ENCODE measurements at regions not wholly inside any gene's neighbourhood (a gene's known extent, or its start where the extent isn't known, plus 50 kb on each side); places are given as distances from the start of the nearest gene placed in this dataset.

- TF ChIP-seq FOXK2 (IDR thresholded peaks at IDR 0.05) (no peak), BHLHE40 (IDR thresholded peaks at IDR 0.05; ENCODE audit: borderline replicate concordance) (no peak), PKNOX1 (IDR thresholded peaks at IDR 0.05) (no peak), FOXA1 (IDR thresholded peaks at IDR 0.05) (no peak)
- CTCF ChIA-PET: no interaction called here
- DNase-seq (ENCODE audit: extremely low spot score): no peak
- POLR2A ChIA-PET: no interaction called here
Measured at GRCh38 chr21:43364261-43364510, 62.7 kb downstream of the SIK1 start.

DNA sequence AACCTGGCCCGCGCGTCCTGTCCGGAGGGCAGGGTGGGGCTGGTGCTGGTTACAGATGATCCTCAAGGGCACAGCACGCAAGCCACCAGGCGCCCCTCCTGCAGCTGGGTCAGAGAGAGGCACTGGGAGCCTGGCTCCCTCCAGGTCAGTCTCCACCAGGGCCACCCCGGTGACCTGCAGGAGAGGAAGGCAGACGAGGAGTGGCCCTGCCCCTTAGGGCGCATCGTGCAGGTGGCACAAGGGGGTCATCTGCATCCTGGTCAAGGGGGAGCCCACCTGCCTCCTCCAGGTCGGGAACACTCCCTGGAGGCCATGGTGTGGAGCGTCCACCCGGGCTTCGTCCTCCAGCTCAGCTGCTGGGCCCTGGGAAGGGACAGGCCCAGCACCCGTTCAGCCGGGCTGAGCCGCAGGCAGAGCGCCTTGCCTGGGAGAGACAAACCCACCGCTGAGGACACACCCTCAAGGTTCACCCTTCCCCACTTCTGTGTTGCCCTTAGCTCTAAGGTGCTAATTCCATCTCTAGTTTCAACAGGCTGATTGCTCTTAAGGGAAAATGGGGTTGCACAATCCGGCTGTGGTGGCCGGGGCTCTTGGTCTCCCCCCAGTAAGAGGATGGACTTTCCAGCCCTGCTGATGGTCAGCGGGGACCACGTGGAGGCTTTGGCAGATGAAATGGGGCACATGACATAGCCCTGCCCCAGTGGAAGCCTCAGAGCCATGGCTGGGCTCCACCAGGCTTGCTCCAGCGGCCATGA is 63.2 kb downstream of the SIK1 start:
- TF ChIP-seq SUZ12 (IDR thresholded peaks at IDR 0.05): no peak
- no peak for TF ChIP-seq BHLHE40 (IDR thresholded peaks at IDR 0.05; ENCODE audit: borderline replicate concordance)
- TF ChIP-seq HDGF (IDR thresholded peaks at IDR 0.05; ENCODE audit: borderline replicate concordance): no peak
- no peak for TF ChIP-seq FOXA1 (IDR thresholded peaks at IDR 0.05)
- TF ChIP-seq CTBP1 (IDR thresholded peaks at IDR 0.05; ENCODE audit: borderline replicate concordance): no peak
- TF ChIP-seq PKNOX1 (IDR thresholded peaks at IDR 0.05): no peak
- no peak for TF ChIP-seq FOXM1 (IDR thresholded peaks at IDR 0.05; ENCODE audit: borderline replicate concordance)
- no peak for TF ChIP-seq FOXK2 (IDR thresholded peaks at IDR 0.05)
- no peak for TF ChIP-seq SP1 (IDR thresholded peaks at IDR 0.05)
- TF ChIP-seq LEF1 (IDR thresholded peaks at IDR 0.05; ENCODE audit: borderline replicate concordance): no peak
- no peak for TF ChIP-seq ELF4 (IDR thresholded peaks at IDR 0.05)
- TF ChIP-seq ARNT (IDR thresholded peaks at IDR 0.05): no peak
- no peak for TF ChIP-seq TARDBP (IDR thresholded peaks at IDR 0.05)
- TF ChIP-seq NFRKB (IDR thresholded peaks at IDR 0.05): no peak
- TF ChIP-seq ZNF384 (IDR thresholded peaks at IDR 0.05): no peak
- TF ChIP-seq L3MBTL2 (conservative IDR thresholded peaks at IDR 0.05): no peak
- CTCF ChIA-PET: no interaction called here
- no peak for DNase-seq (ENCODE audit: extremely low spot score)
- POLR2A ChIA-PET: no interaction called here

- ChIA-PET CTCF (no interaction called here), POLR2A (no interaction called here)
- no peak for TF ChIP-seq ARNT (IDR thresholded peaks at IDR 0.05)
- TF ChIP-seq CTBP1 (IDR thresholded peaks at IDR 0.05; ENCODE audit: borderline replicate concordance): no peak
- no peak for TF ChIP-seq SUZ12 (IDR thresholded peaks at IDR 0.05)
- TF ChIP-seq ZNF384 (IDR thresholded peaks at IDR 0.05): no peak
- TF ChIP-seq TARDBP (IDR thresholded peaks at IDR 0.05): no peak
- TF ChIP-seq FOXA1 (IDR thresholded peaks at IDR 0.05): no peak
- no peak for TF ChIP-seq L3MBTL2 (conservative IDR thresholded peaks at IDR 0.05)
- no peak for TF ChIP-seq FOXK2 (IDR thresholded peaks at IDR 0.05)
- no peak for TF ChIP-seq ELF4 (IDR thresholded peaks at IDR 0.05)
- no peak for TF ChIP-seq SP1 (IDR thresholded peaks at IDR 0.05)
- no peak for TF ChIP-seq NFRKB (IDR thresholded peaks at IDR 0.05)
- TF ChIP-seq PKNOX1 (IDR thresholded peaks at IDR 0.05): no peak
- no peak for TF ChIP-seq FOXM1 (IDR thresholded peaks at IDR 0.05; ENCODE audit: borderline replicate concordance)
- no peak for TF ChIP-seq BHLHE40 (IDR thresholded peaks at IDR 0.05; ENCODE audit: borderline replicate concordance)
- no peak for TF ChIP-seq LEF1 (IDR thresholded peaks at IDR 0.05; ENCODE audit: borderline replicate concordance)
- no peak for TF ChIP-seq HDGF (IDR thresholded peaks at IDR 0.05; ENCODE audit: borderline replicate concordance)
- no peak for DNase-seq (ENCODE audit: extremely low spot score)
Measured at GRCh38 chr21:43362915-43363314, 64.0 kb downstream of the SIK1 start.

- no peak for TF ChIP-seq NFRKB (IDR thresholded peaks at IDR 0.05)
- TF ChIP-seq FOXK2 (IDR thresholded peaks at IDR 0.05): no peak
- no peak for TF ChIP-seq PKNOX1 (IDR thresholded peaks at IDR 0.05)
- TF ChIP-seq BHLHE40 (IDR thresholded peaks at IDR 0.05; ENCODE audit: borderline replicate concordance): no peak
- TF ChIP-seq SUZ12 (IDR thresholded peaks at IDR 0.05): no peak
- TF ChIP-seq LEF1 (IDR thresholded peaks at IDR 0.05; ENCODE audit: borderline replicate concordance): no peak
- TF ChIP-seq ZNF384 (IDR thresholded peaks at IDR 0.05): no peak
- TF ChIP-seq HDGF (IDR thresholded peaks at IDR 0.05; ENCODE audit: borderline replicate concordance): no peak
- no peak for TF ChIP-seq ELF4 (IDR thresholded peaks at IDR 0.05)
- no peak for TF ChIP-seq FOXA1 (IDR thresholded peaks at IDR 0.05)
- CTCF ChIA-PET: no interaction called here
- POLR2A ChIA-PET: no interaction called here
- DNase-seq (ENCODE audit: extremely low spot score): no peak
Measured at GRCh38 chr21:43362321-43362791, 64.6 kb downstream of the SIK1 start.

- TF ChIP-seq NFRKB (IDR thresholded peaks at IDR 0.05) (no peak), FOXM1 (IDR thresholded peaks at IDR 0.05; ENCODE audit: borderline replicate concordance) (no peak), L3MBTL2 (conservative IDR thresholded peaks at IDR 0.05) (no peak), SP1 (IDR thresholded peaks at IDR 0.05) (no peak), ARNT (IDR thresholded peaks at IDR 0.05) (no peak), LEF1 (IDR thresholded peaks at IDR 0.05; ENCODE audit: borderline replicate concordance) (no peak), FOXA1 (IDR thresholded peaks at IDR 0.05) (no peak), HDGF (IDR thresholded peaks at IDR 0.05; ENCODE audit: borderline replicate concordance) (no peak), ELF4 (IDR thresholded peaks at IDR 0.05) (no peak), BHLHE40 (IDR thresholded peaks at IDR 0.05; ENCODE audit: borderline replicate concordance) (no peak), PKNOX1 (IDR thresholded peaks at IDR 0.05) (no peak), FOXK2 (IDR thresholded peaks at IDR 0.05) (no peak), ZNF384 (IDR thresholded peaks at IDR 0.05) (no peak)
- ChIA-PET CTCF (interaction anchor here (0.6 kb wide), 1 partner anchor 62 kb away, joined by 4 read pairs; no protein-coding TSS in a partner anchor), POLR2A (no interaction called here)
- DNase-seq (ENCODE audit: extremely low spot score): no peak
Measured at GRCh38 chr21:43361493-43362296, 65.2 kb downstream of the SIK1 start.

Measured in HEK293T (cell line).